ENCODE measurements at regions not wholly inside any gene's neighbourhood (a gene's known extent, or its start where the extent isn't known, plus 50 kb on each side); places are given as distances from the start of the nearest gene placed in this dataset.

- peaks cover 0 to under 1% (median 0%) of the 10 kb centered on the region in 4 donors for H3K4me1 ChIP-seq
- DNase-seq, result no peak
- TF ChIP-seq CTCF (IDR thresholded peaks at IDR 0.05) (no peak), POLR2A (IDR thresholded peaks at IDR 0.05) (no peak)
Measured at GRCh38 chr12:114742363-114742762, 58.4 kb upstream of the TBX3 start.

GRCh38 chr12:114741940-114742339 lies 58.0 kb upstream of the TBX3 start:
- no peaks in the 10 kb centered on the region for H3K9me3 ChIP-seq
- TF ChIP-seq POLR2A (IDR thresholded peaks at IDR 0.05), result no peak
- H3K4me3 ChIP-seq, result no peak overlapping the region
- DNase-seq, result no peak
- no peak overlapping the region for H3K27ac ChIP-seq
- H3K36me3 ChIP-seq, result no peaks in the 10 kb centered on the region
- H3K4me1 ChIP-seq, result peaks cover 0 to 4% (median 0%) of the 10 kb centered on the region in 4 donors
- H3K27me3 ChIP-seq, result no peaks in the 10 kb centered on the region

More at GRCh38 chr12:114742363-114742762, 58.4 kb upstream of the TBX3 start:
- Histone ChIP-seq H3K27ac (no peak overlapping the region), H3K4me3 (no peak overlapping the region), H3K36me3 (no peaks in the 10 kb centered on the region), H3K9me3 (no peaks in the 10 kb centered on the region), H3K27me3 (no peaks in the 10 kb centered on the region)

- no peak for DNase-seq
- no peaks in the 10 kb centered on the region for H3K36me3 ChIP-seq
- no peak overlapping the region for H3K4me3 ChIP-seq
- H3K4me1 ChIP-seq, result peaks cover 0 to 13% (median 0%) of the 10 kb centered on the region in 4 donors
- TF ChIP-seq CTCF (IDR thresholded peaks at IDR 0.05), result no peak
- no peak for TF ChIP-seq POLR2A (IDR thresholded peaks at IDR 0.05)
- H3K27ac ChIP-seq, result no peak overlapping the region
- H3K27me3 ChIP-seq, result no peaks in the 10 kb centered on the region
- H3K9me3 ChIP-seq, result no peaks in the 10 kb centered on the region
Measured at GRCh38 chr12:114740448-114740847, 56.5 kb upstream of the TBX3 start.

- Histone ChIP-seq H3K36me3 (no peaks in the 10 kb centered on the region), H3K27me3 (no peaks in the 10 kb centered on the region), H3K27ac (no peak overlapping the region), H3K4me3 (no peak overlapping the region), H3K9me3 (no peaks in the 10 kb centered on the region), H3K4me1 (peaks cover 0 to 20% (median 0%) of the 10 kb centered on the region in 4 donors)
- no peak for TF ChIP-seq POLR2A (IDR thresholded peaks at IDR 0.05)
- TF ChIP-seq CTCF (IDR thresholded peaks at IDR 0.05), result no peak
- no peak for DNase-seq
Measured at GRCh38 chr12:114738460-114739184, 54.6 kb upstream of the TBX3 start.

- Histone ChIP-seq H3K9me3 (no peaks in the 10 kb centered on the region), H3K27me3 (no peaks in the 10 kb centered on the region), H3K4me3 (no peak overlapping the region), H3K27ac (no peak overlapping the region), H3K36me3 (no peaks in the 10 kb centered on the region), H3K4me1 (peaks cover 0 to 20% (median 0%) of the 10 kb centered on the region in 4 donors)
- DNase-seq, result no peak
- TF ChIP-seq CTCF (IDR thresholded peaks at IDR 0.05) (no peak), POLR2A (IDR thresholded peaks at IDR 0.05) (no peak)
Measured at GRCh38 chr12:114735680-114736374, 51.9 kb upstream of the TBX3 start.

GRCh38 chr12:114735011-114735410 lies 51.0 kb upstream of the TBX3 start:
- no peak for DNase-seq
- H3K27me3 ChIP-seq, result no peaks in the 10 kb centered on the region
- H3K4me3 ChIP-seq, result no peak overlapping the region
- H3K36me3 ChIP-seq, result no peaks in the 10 kb centered on the region
- no peaks in the 10 kb centered on the region for H3K9me3 ChIP-seq
- TF ChIP-seq POLR2A (IDR thresholded peaks at IDR 0.05) (no peak), CTCF (IDR thresholded peaks at IDR 0.05) (no peak)
- peaks cover 0 to 20% (median 0%) of the 10 kb centered on the region in 4 donors for H3K4me1 ChIP-seq
- no peak overlapping the region for H3K27ac ChIP-seq

Measured in Peyer's patch (tissue), 4 donors.